H9 (cell line): ENCODE measurements at regions not wholly inside any gene's neighbourhood (a gene's known extent, or its start where the extent isn't known, plus 50 kb on each side); places are given as distances from the start of the nearest gene placed in this dataset.

ENCODE experiments used
- DNase-seq: peaks from one replicate; pipeline ENCODE4 v3.0.0-alpha.2; 2017
- H2AFZ ChIP-seq: one replicate; pipeline ENCODE4 v1.6.1; 2013; ENCODE audit warnings: mild to moderate bottlenecking, low read length, control low read depth, moderate library complexity
- H2AK5ac ChIP-seq: 2 replicates; pipeline ENCODE4 v1.6.1; 2013; ENCODE audit warnings: low read length, control low read depth, mixed read lengths; ENCODE audit not compliant: insufficient read length
- H2BK120ac ChIP-seq: one replicate; pipeline ENCODE4 v1.6.1; 2013; ENCODE audit warnings: low read depth, mild to moderate bottlenecking, low read length, control low read depth, inconsistent platforms; ENCODE audit not compliant: poor library complexity, severe bottlenecking
- H2BK12ac ChIP-seq: 2 replicates; pipeline ENCODE4 v1.6.1; 2013; ENCODE audit warnings: low read length, control low read depth, mixed read lengths, low read depth; ENCODE audit not compliant: insufficient read length
- H2BK15ac ChIP-seq: 2 replicates; pipeline ENCODE4 v1.6.1; 2013; ENCODE audit warnings: low read depth, low read length, control low read depth
- H2BK20ac ChIP-seq: one replicate; pipeline ENCODE4 v1.6.1; 2013; ENCODE audit warnings: low read depth, mild to moderate bottlenecking, low read length, control low read depth, inconsistent platforms; ENCODE audit not compliant: poor library complexity, severe bottlenecking
- H2BK5ac ChIP-seq: 2 replicates; pipeline ENCODE4 v1.6.1; 2013; ENCODE audit warnings: low read length, control low read depth, mixed read lengths; ENCODE audit not compliant: insufficient read length
- H3K14ac ChIP-seq: 2 replicates; pipeline ENCODE4 v1.6.1; 2013; ENCODE audit warnings: low read length, control low read depth; ENCODE audit not compliant: insufficient read depth
- H3K18ac ChIP-seq: 2 replicates; pipeline ENCODE4 v1.6.1; 2013; ENCODE audit warnings: low read depth, mild to moderate bottlenecking, mixed read lengths, low read length, control low read depth; ENCODE audit not compliant: insufficient read length
- H3K23ac ChIP-seq: 2 replicates; pipeline ENCODE4 v1.6.1; 2013; ENCODE audit warnings: low read length, control low read depth, mixed read lengths, low read depth; ENCODE audit not compliant: insufficient read length
- H3K23me2 ChIP-seq: 2 replicates; pipeline ENCODE4 v1.6.1; 2013; ENCODE audit warnings: low read depth, mild to moderate bottlenecking, mixed read lengths, low read length, control low read depth; ENCODE audit not compliant: insufficient read length, poor library complexity, severe bottlenecking
- H3K27ac ChIP-seq: 2 replicates; pipeline ENCODE4 v1.5.1; 2013; ENCODE audit warnings: low read length, control low read depth, mixed read lengths, low read depth; ENCODE audit not compliant: insufficient read length
- H3K27me3 ChIP-seq: 2 replicates; pipeline ENCODE4 v1.6.1; 2013; ENCODE audit warnings: low read length, control low read depth, inconsistent platforms; ENCODE audit not compliant: insufficient read depth
- H3K4ac ChIP-seq: 2 replicates; pipeline ENCODE4 v1.6.1; 2013; ENCODE audit warnings: low read depth, mild to moderate bottlenecking, control low read depth, inconsistent platforms, low read length, moderate library complexity
- H3K4me1 ChIP-seq: 2 replicates; pipeline ENCODE4 v1.6.1; 2013; ENCODE audit warnings: low read length, control low read depth, inconsistent platforms; ENCODE audit not compliant: insufficient read depth
- H3K4me2 ChIP-seq: 2 replicates; pipeline ENCODE4 v1.6.1; 2013; ENCODE audit warnings: low read length, control low read depth, mixed read lengths; ENCODE audit not compliant: insufficient read length, insufficient read depth
- H3K56ac ChIP-seq: 2 replicates; pipeline ENCODE4 v1.6.1; 2013; ENCODE audit warnings: low read depth, mild to moderate bottlenecking, mixed read lengths, low read length, control low read depth; ENCODE audit not compliant: insufficient read length
- H3K79me1 ChIP-seq: 2 replicates; pipeline ENCODE4 v1.6.1; 2013; ENCODE audit warnings: low read depth, mild to moderate bottlenecking, moderate library complexity, low read length, control low read depth, inconsistent platforms; ENCODE audit not compliant: insufficient read depth, poor library complexity, severe bottlenecking
- H3K79me2 ChIP-seq: 2 replicates; pipeline ENCODE4 v1.6.1; 2013; ENCODE audit warnings: low read length, control low read depth, inconsistent platforms; ENCODE audit not compliant: insufficient read depth
- H3K9ac ChIP-seq: 2 replicates; pipeline ENCODE4 v1.6.1; 2013; ENCODE audit warnings: low read length, control low read depth, mixed read lengths; ENCODE audit not compliant: insufficient read length; ENCODE audit errors: extremely low read depth
- H3K9me3 ChIP-seq: one replicate; pipeline ENCODE4 v1.6.1; 2013; ENCODE audit warnings: low read depth, low read length, inconsistent platforms; ENCODE audit not compliant: control insufficient read depth
- H3T11ph ChIP-seq: one replicate; pipeline ENCODE4 v1.6.1; 2013; ENCODE audit warnings: mild to moderate bottlenecking, low read length, control low read depth, inconsistent platforms
- H4K20me1 ChIP-seq: one replicate; pipeline ENCODE4 v1.6.1; 2013; ENCODE audit not compliant: control insufficient read depth, insufficient read length, insufficient read depth
- H4K5ac ChIP-seq: 2 replicates; pipeline ENCODE4 v1.6.1; 2013; ENCODE audit warnings: low read depth, mild to moderate bottlenecking, mixed read lengths, low read length, control low read depth; ENCODE audit not compliant: insufficient read length
- H4K8ac ChIP-seq: replicated peaks from 2 replicates; pipeline ENCODE4 v1.6.1; 2013; ENCODE audit warnings: low read length, control low read depth, mixed read lengths, low read depth; ENCODE audit not compliant: insufficient read length
- H4K91ac ChIP-seq: 2 replicates; pipeline ENCODE4 v1.6.1; 2013; ENCODE audit warnings: low read depth, mild to moderate bottlenecking, moderate library complexity, mixed read lengths, low read length, control low read depth; ENCODE audit not compliant: insufficient read length
- H3K27ac Mint-ChIP-seq, 3 experiments: 2 replicates in 2 of 3; 3 replicates in 1 of 3; pipeline ENCODE4 v1.8.0; 2020 to 2021; ENCODE audit warnings: mixed read lengths in 3 of 3, mild to moderate bottlenecking in 1 of 3, moderate library complexity in 1 of 3
- H3K27me3 Mint-ChIP-seq: 2 replicates; pipeline ENCODE4 v1.8.0; 2021; ENCODE audit warnings: low read depth, mild to moderate bottlenecking, moderate library complexity, mixed read lengths
- H3K36me3 Mint-ChIP-seq, 3 experiments: 2 replicates in 2 of 3; 3 replicates in 1 of 3; pipeline ENCODE4 v1.8.0; 2020 to 2021; ENCODE audit warnings: low read depth in 3 of 3, mixed read lengths in 3 of 3; ENCODE audit not compliant: insufficient read depth in 1 of 3
- H3K4me1 Mint-ChIP-seq, 2 experiments: 2 replicates each; pipeline ENCODE4 v1.8.0; 2020; ENCODE audit warnings: mixed read lengths in 2 of 2
- H3K4me3 Mint-ChIP-seq, 2 experiments: 2 replicates in 1 of 2; 3 replicates in 1 of 2; pipeline ENCODE4 v1.8.0; 2020 to 2021; ENCODE audit warnings: mild to moderate bottlenecking in 2 of 2, mixed read lengths in 2 of 2, moderate library complexity in 1 of 2
- H3K9me3 Mint-ChIP-seq, 2 experiments: 2 replicates in 1 of 2; 3 replicates in 1 of 2; pipeline ENCODE4 v1.8.0; 2020; ENCODE audit warnings: mild to moderate bottlenecking in 2 of 2, mixed read lengths in 2 of 2, moderate library complexity in 1 of 2
- CTCF ChIP-seq: fragments of 200-600 bp; sonication (generic); conservative IDR thresholded peaks from 3 replicates; pipeline ENCODE4 v1.8.0; 2021; ENCODE audit warnings: antibody characterized with exemption, mild to moderate bottlenecking
- WGBS: extraction: QIAGEN DNeasy Blood & Tissue Kit; methylation state at CpG from one replicate; pipeline ENCODE4 v1.1.7; 2013; ENCODE audit warnings: missing lambda C conversion rate, low lambda C conversion rate, mixed read lengths; ENCODE audit not compliant: insufficient read length; ENCODE audit errors: extremely low coverage; 5-methylcytosine and 5-hydroxymethylcytosine counted together

DNA sequence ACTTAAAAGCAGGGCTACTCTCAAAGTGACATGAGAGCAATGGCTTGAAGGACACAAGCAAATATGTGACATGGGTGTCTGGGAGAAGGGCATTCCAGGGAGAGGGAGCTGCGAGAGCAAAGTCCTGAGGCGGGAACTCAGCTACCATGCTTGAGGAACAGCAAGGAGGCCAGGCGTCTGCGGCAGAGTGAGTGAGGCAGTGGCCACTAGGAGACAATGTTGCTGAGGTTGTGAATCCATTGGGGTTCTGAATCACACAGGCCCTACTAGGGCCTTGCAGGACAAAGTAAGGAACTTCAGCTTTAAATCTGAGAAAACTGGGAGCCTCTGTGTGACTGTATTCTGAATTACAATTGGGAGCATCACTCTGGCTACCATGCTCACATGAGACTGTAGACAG is 94.1 kb upstream of the PRICKLE2 start:
- H3K23ac ChIP-seq = no peak overlapping the region
- H3K27me3 Mint-ChIP-seq = no peaks in the 10 kb centered on the region
- H2BK5ac ChIP-seq = no peak overlapping the region
- no peak overlapping the region for H3K56ac ChIP-seq
- no peaks in the 10 kb centered on the region for H3K9me3 Mint-ChIP-seq
- peak; percentile 65 for TF ChIP-seq CTCF
- DNase-seq = peak; percentile 84
- no peak overlapping the region for H2AK5ac ChIP-seq
- H4K8ac ChIP-seq = no peak overlapping the region
- no peak overlapping the region for H2BK15ac ChIP-seq
- H3K79me2 ChIP-seq = no peaks in the 10 kb centered on the region
- H3K27ac Mint-ChIP-seq = peak overlapping the region in 1 of 3 experiments; percentile 25; a peak in 2 of 7 replicates
- WGBS = no CpG with 5 or more reads among the region's 4 CpGs
- no peak overlapping the region for H2BK20ac ChIP-seq
- no peak overlapping the region for H3K27ac ChIP-seq
- no peak overlapping the region for H4K91ac ChIP-seq
- H3T11ph ChIP-seq = no peak overlapping the region
- no peak overlapping the region for H2BK120ac ChIP-seq
- no peak overlapping the region for H3K14ac ChIP-seq
- no peak overlapping the region for H3K4me2 ChIP-seq
- H3K9me3 ChIP-seq = no peaks in the 10 kb centered on the region
- H3K27me3 ChIP-seq = no peaks in the 10 kb centered on the region
- peaks cover 17 to 18% of the 10 kb centered on the region in 2 experiments for H3K4me1 Mint-ChIP-seq
- no peak overlapping the region for H3K4ac ChIP-seq
- no peak overlapping the region for H3K4me3 Mint-ChIP-seq
- H3K9ac ChIP-seq = no peak overlapping the region
- H3K36me3 Mint-ChIP-seq = no peaks in the 10 kb centered on the region
- no peak overlapping the region for H4K5ac ChIP-seq
- H2AFZ ChIP-seq = no peak overlapping the region
- H3K23me2 ChIP-seq = no peaks in the 10 kb centered on the region
- no peaks in the 10 kb centered on the region for H4K20me1 ChIP-seq
- no peaks in the 10 kb centered on the region for H3K79me1 ChIP-seq
- no peak overlapping the region for H3K18ac ChIP-seq
- no peak overlapping the region for H2BK12ac ChIP-seq
- no peaks in the 10 kb centered on the region for H3K4me1 ChIP-seq
